ENCODE measurements at regions not wholly inside any gene's neighbourhood (a gene's known extent, or its start where the extent isn't known, plus 50 kb on each side); places are given as distances from the start of the nearest gene placed in this dataset.
"Not testable (repeated sequence)": the region's sequence is repeated elsewhere in the genome, so short reads cannot be mapped to it uniquely, and the experiment has no call there.

DNA sequence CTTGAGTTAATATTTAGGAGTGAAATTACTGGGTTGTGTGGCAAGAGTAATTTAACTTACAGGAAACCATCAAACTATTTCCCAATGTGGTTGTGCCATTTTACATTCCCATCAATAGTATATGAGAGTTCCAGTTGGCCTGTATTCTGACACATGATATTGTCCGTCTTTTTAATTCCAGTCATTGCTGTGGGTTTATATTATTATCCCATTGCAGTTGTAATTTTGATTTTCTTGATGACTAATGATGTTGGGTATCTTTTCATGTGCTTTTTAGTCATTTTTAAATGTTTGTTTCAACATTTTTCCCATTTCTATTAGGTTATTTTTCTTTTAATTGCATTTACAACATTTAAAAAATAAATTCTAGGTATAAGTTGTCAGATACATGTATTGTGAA, 614.0 kb downstream of the UTRN start:
- no peak for DNase-seq

DNA sequence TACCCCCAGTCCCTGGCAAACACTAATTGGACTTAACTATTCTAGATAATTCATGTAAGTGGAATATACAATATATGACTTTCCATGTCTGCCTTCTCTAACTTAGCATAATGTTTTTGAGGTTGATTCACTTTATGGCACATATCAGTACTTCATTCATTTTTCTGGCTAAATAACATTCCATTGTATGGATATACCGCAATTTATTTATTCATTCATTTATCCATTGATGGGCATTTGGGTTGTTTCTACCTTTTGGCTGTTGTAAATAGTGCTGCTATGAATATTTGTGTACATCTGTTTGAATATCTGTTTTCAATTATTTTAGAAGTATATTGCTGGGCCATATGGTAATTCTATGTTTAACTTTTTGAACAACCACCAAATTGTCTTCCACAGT, 616.3 kb downstream of the UTRN start:
- DNase-seq, result no peak

- DNase-seq, result no peak
These were observed 622.9 kb downstream of the UTRN start for GRCh38 chr6:144908004-144908403.

GRCh38 chr6:144909753-144910285, 624.7 kb downstream of the UTRN start:
- DNase-seq, result no peak

DNA sequence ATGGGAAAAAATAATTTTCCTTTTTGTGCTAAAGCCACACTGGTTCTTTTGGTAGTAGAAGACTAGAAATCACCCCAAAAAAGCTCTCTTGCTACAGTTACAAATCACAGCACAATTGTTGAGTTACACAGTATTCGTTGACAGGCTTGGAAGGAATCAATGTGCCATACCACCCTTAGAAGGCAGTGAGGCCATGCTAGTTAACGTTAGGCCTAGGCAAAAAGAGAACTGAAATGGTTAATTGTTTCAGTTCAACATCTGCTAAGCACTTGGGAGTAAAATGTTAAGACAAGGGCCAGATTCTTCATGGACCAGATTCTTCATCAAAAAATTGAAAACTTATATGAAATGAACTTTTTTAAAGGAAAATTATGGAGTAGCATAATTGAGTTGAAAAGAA, 626.2 kb downstream of the UTRN start:
- no peak for DNase-seq

GRCh38 chr6:144912474-144912873, 627.3 kb downstream of the UTRN start:
- DNase-seq, result no peak

DNA sequence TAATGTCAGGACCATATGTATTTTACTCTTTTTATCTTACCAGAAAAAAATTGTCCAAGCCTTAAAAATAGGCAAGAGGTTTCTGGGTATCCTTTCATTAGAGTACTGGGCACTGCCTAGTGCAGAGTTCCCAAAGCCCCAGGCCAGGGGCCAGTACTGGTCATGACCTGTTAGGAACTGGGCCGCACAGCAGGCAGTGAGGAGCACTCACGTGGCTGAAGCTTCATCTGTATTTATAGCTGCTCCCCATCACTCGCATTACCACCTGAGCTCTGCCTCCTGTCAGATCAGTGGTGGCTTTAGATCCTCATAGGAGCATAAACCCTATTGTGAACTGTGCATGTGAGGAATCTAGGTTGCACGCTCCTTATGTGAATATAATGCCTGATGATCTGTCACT, 632.9 kb downstream of the UTRN start:
- no peak for DNase-seq

- no peak for DNase-seq
These were observed 634.4 kb downstream of the UTRN start for GRCh38 chr6:144919560-144919959.

GRCh38 chr6:144920391-144920961, 635.3 kb downstream of the UTRN start:
- DNase-seq, result no peak

GRCh38 chr6:144921206-144921975, 636.3 kb downstream of the UTRN start:
- DNase-seq, result no peak

GRCh38 chr6:144922120-144922722, 637.1 kb downstream of the UTRN start:
- DNase-seq, result no peak

DNA sequence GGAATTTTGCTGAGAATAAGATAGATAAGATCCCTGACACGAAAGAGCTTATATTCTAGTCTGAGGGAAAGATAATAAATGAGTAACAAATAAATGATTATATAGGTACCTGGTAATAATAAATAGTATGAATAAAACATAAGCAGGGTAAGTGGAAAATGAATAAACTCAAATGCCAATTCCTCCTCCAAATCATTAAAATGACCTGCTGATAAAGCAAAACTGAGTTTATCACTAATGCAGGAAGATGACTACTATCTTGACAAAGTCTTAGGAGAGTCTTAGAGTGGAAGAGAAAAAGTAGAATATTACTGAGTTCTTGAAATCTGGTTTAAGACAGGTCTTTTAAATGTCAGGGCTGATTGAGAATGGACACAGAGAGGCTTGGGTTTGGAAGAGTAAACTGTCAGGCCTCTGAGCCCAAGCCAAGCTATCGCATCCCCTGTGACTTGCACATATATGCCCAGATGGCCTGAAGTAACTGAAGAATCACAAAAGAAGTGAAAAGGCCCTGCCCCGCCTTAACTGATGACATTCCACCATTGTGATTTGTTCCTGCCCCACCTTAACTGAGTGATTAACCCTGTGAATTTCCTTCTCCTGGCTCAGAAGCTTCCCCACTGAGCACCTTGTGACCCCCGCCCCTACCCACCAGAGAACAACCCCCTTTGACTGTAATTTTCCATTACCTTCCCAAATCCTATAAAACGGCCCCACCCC, 637.8 kb downstream of the UTRN start:
- not testable (repeated sequence) for DNase-seq

GRCh38 chr6:144923491-144923787, 638.3 kb downstream of the UTRN start:
- DNase-seq, result not testable (repeated sequence)

- no peak for DNase-seq
These were observed 643.7 kb downstream of the UTRN start for GRCh38 chr6:144928847-144929246.

DNA sequence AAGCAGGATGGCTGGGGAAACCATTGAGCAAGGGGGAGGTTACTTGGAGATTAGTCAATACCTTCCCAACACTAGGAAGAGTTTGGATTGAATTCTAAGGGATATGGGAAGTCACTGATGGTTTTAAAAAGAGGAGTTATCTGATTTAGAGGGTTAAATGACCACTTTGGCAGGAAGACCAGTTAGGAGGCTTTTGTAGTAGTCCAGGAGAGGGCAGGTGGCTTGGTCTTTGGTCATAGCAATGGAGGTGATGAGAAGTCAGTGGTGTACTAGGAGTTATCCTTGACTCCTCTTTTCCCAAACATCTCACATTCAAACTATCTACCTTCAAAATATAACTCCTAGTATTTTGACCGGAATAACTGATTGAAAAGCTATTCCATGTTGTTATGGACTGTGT, 644.1 kb downstream of the UTRN start:
- DNase-seq, result no peak

DNA sequence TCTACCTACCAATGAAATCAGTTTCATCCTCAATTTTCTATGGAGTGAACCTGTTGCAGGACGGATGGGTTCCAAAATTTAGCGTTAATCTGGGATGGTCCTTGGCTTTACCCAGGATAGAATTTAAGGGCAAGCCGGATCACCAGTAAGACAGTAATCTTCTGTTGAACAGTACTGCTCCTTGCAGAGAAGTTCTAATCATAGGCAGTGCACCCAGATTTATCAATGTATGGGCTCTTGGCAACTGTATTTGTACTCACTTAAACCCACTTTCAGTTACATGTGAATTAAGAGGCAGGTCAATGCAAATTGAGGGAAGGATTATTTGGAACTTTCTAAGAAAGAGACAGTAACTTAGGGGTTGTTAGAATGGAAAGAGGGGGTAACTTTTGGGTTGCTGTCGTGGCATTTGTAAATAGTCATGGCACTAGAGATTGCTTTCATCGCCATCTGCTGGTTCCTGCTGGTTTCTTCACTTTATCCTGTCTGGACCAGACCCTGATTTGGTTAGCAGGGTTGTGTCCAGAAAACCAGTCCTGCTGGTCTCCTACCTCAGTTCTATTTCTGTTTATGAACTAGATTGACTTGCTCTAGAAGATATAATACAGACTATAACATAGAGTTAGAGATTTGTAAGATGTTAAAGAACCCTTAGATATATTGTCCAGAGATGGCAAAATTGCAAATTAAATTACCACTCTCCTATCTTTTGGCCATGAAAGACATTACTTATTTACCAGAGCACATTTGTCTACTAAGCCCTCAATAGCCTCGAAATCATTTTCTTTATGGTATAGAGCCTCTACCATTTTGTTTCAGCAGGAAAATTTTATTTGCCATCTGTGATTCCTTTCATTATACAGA, 646.3 kb downstream of the UTRN start:
- no peak for DNase-seq

- no peak for DNase-seq
These were observed 647.5 kb downstream of the UTRN start for GRCh38 chr6:144932621-144933020.

- no peak for DNase-seq
These were observed 650.0 kb downstream of the UTRN start for GRCh38 chr6:144935181-144935580.

DNA sequence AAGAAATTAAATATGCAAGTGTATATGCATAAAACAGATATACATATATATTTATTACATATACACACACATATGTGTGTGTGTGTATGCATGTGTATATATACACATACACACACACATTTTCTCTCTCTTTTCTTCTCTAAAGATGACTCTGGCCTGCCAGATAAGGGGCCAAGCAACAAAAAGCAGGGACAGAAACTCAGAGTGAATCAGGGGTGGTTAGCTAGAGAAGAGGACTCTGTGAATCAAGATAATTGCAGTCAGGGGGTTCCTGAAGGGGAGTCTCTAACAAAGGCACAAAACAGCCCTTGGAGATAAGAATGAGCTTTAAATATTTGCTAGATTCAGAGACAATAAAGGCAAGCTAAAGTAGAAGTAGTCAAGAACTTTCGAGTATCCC, 650.5 kb downstream of the UTRN start:
- DNase-seq, result no peak

GRCh38 chr6:144936764-144937163, 651.6 kb downstream of the UTRN start:
- DNase-seq, result no peak

GRCh38 chr6:144939921-144940320, 654.8 kb downstream of the UTRN start:
- no peak for DNase-seq

- no peak for DNase-seq
These were observed 659.0 kb downstream of the UTRN start for GRCh38 chr6:144944106-144944505.
